Left lung (tissue), 4 donors: ENCODE measurements at regions not wholly inside any gene's neighbourhood (a gene's known extent, or its start where the extent isn't known, plus 50 kb on each side); places are given as distances from the start of the nearest gene placed in this dataset.

Source experiments
- ATAC-seq: fragments of 200-7000 bp; cut with Tn5 transposase; one replicate; pipeline ENCODE4 v1.9.1; 2020; ENCODE audit warnings: moderate library complexity
- DNase-seq, 4 donors: peaks; one replicate each; pipeline ENCODE4 v3.0.0-alpha.2; 2013 to 2020
- H3K27ac ChIP-seq, 2 donors: fragments of 200-600 bp; sonication (generic) in 1 of 2; one replicate each; pipeline versions ENCODE4 v1.5.0 to v1.8.0; 2020 to 2021
- H3K27me3 ChIP-seq, 2 donors: fragments of 200-600 bp; sonication (generic) in 1 of 2; one replicate each; pipeline versions ENCODE4 v1.5.0 to v1.8.0; 2020 to 2021
- H3K36me3 ChIP-seq, 2 donors: fragments of 200-600 bp; sonication (generic) in 1 of 2; one replicate each; pipeline versions ENCODE4 v1.5.0 to v1.8.0; 2020 to 2021
- H3K4me1 ChIP-seq, 2 donors: fragments of 200-600 bp; one replicate each; pipeline ENCODE4 v1.8.0; 2021
- H3K4me3 ChIP-seq, 2 donors: fragments of 200-600 bp; sonication (generic) in 1 of 2; one replicate each; pipeline versions ENCODE4 v1.5.0 to v1.8.0; 2020 to 2021; ENCODE audit warnings: mild to moderate bottlenecking in 1 of 2
- H3K9me3 ChIP-seq, 2 donors: fragments of 200-600 bp; sonication (generic) in 1 of 2; one replicate each; pipeline versions ENCODE4 v1.5.0 to v1.8.0; 2020 to 2021
- intact Hi-C, 2 donors: fragments of 100-400 bp; cut with DNase I; formaldehyde crosslinking; loops; one replicate each; pipeline versions ENCODE4 v1.11.2 to v1.14.2; 2022
- TF ChIP-seq, protein P1 (sequence below), 2 donors: fragments of 200-600 bp; sonication (generic) in 1 of 2; IDR thresholded peaks; one replicate each; pipeline versions ENCODE4 v1.5.0 to v1.8.0; 2021; ENCODE audit warnings: antibody characterized with exemption in 2 of 2
- donor health status: DM: no; HTN: yes; CAD: no.
- donor health status: DM: no; HTN: no; CAD: no.

DNA sequence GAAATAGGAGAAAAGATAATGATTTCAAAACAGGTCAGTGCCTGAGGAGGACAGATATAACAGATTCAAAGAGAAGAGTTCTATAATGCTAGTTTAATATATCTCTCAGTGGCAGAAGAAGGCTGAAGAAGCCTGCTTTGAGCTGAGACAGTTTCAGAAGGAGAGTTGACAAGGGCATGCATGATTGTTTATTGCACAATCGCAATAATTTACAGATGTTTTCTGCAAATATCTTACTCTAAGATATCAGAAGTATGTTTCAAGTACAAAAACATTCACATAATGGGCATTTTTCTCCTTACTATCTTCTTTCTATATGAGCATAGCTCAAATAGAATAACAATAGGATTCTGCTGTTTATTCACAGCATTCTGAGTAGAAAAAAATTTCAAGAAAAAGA lies 557.7 kb upstream of the NRSN1 start:
- ATAC-seq: no peak
- intact Hi-C loops: no loop called here
- Histone ChIP-seq H3K4me3 (no peak overlapping the region), H3K4me1 (no peaks in the 10 kb centered on the region), H3K27ac (no peak overlapping the region), H3K27me3 (no peaks in the 10 kb centered on the region), H3K36me3 (no peaks in the 10 kb centered on the region), H3K9me3 (peaks cover 0 to 10% of the 10 kb centered on the region in 2 donors)
- no peak for DNase-seq
- TF ChIP-seq, protein P1, sequence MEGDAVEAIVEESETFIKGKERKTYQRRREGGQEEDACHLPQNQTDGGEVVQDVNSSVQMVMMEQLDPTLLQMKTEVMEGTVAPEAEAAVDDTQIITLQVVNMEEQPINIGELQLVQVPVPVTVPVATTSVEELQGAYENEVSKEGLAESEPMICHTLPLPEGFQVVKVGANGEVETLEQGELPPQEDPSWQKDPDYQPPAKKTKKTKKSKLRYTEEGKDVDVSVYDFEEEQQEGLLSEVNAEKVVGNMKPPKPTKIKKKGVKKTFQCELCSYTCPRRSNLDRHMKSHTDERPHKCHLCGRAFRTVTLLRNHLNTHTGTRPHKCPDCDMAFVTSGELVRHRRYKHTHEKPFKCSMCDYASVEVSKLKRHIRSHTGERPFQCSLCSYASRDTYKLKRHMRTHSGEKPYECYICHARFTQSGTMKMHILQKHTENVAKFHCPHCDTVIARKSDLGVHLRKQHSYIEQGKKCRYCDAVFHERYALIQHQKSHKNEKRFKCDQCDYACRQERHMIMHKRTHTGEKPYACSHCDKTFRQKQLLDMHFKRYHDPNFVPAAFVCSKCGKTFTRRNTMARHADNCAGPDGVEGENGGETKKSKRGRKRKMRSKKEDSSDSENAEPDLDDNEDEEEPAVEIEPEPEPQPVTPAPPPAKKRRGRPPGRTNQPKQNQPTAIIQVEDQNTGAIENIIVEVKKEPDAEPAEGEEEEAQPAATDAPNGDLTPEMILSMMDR (IDR thresholded peaks at IDR 0.05): no peak

DNA sequence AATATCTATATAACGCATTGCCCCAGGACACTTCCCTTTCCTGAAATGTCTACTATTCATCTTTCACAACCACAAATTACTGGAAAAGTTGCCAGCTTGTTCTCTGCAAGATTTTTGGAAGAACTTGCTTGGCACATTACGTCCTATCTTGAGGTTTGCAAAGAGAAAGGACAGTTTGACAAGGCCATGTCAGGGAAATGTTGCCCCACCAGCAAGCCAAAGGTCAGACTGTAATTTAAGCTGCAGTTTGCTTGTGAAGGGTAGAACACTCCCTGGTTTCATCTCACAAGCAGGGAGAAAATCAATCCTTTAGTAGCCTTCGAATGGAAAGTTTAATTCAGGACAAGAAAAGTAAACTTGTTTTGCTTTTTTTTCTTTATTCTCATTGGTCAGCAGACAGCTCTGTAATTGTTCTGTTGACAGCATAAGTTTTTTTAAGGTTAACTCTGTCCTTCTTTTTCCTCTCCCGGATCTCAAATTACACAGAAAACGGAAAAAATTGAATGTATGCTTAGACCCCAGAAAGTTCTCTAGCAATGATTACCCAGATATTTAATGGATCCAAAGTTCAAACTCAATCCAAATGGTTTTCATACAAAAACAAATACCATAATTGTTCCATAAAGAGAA lies 541.8 kb upstream of the NRSN1 start:
- intact Hi-C loops: no loop called here
- Histone ChIP-seq H3K4me3 (no peak overlapping the region), H3K27ac (no peak overlapping the region), H3K4me1 (no peaks in the 10 kb centered on the region), H3K9me3 (no peaks in the 10 kb centered on the region), H3K27me3 (no peaks in the 10 kb centered on the region), H3K36me3 (no peaks in the 10 kb centered on the region)
- DNase-seq (no peak), ATAC-seq (no peak)
- TF ChIP-seq, protein P1 (IDR thresholded peaks at IDR 0.05): no peak

DNA sequence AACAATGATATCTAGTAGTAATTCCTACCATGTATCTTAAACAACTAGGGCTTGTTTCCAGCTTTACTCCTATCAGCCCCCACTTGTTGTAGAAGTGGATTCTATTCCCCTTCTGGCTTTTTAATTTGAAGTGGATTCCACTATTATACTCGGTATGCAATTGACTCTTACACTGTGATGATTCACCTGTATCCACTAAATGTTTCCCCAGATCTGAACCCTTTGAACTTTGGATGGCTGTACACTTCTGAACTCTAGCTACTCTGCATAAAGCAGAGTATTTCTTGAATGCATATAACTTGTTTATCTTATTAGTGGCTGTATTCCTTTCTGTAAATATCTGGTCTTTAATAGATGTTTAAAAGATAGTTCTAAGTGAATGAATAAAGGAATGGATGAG lies 538.4 kb upstream of the NRSN1 start:
- intact Hi-C loops: no loop called here
- H3K4me3 ChIP-seq: no peak overlapping the region
- no peaks in the 10 kb centered on the region for H3K36me3 ChIP-seq
- H3K27ac ChIP-seq: no peak overlapping the region
- peak; percentile 72 for ATAC-seq
- H3K4me1 ChIP-seq: no peaks in the 10 kb centered on the region
- DNase-seq: no peak
- TF ChIP-seq, protein P1 (IDR thresholded peaks at IDR 0.05): no peak
- H3K9me3 ChIP-seq: no peaks in the 10 kb centered on the region
- H3K27me3 ChIP-seq: no peaks in the 10 kb centered on the region

DNA sequence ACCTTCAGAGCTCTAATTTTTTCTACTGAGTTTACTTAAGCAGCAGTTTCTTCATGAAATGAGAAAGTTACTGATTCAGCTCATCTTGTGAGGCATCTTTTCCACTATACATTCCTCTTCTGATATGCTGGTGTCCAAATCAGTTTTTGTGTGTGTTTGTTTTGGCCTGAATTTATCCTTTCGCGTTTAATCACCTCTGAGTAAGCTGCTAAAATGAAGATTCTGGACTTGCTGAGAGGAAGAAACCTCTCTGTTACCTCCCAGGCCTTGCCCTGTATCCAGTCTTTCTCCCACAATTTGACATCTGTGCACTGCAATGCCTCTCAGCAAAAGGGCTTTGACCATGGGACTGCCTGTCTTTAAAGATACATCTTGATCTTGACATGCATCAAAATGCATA lies 536.2 kb upstream of the NRSN1 start:
- Histone ChIP-seq H3K27ac (no peak overlapping the region), H3K27me3 (no peaks in the 10 kb centered on the region), H3K9me3 (peaks cover 0 to 2% of the 10 kb centered on the region in 2 donors), H3K4me1 (no peaks in the 10 kb centered on the region), H3K4me3 (no peak overlapping the region), H3K36me3 (no peaks in the 10 kb centered on the region)
- DNase-seq (no peak), ATAC-seq (no peak)
- TF ChIP-seq, protein P1 (IDR thresholded peaks at IDR 0.05): no peak
- intact Hi-C loops: no loop called here

DNA sequence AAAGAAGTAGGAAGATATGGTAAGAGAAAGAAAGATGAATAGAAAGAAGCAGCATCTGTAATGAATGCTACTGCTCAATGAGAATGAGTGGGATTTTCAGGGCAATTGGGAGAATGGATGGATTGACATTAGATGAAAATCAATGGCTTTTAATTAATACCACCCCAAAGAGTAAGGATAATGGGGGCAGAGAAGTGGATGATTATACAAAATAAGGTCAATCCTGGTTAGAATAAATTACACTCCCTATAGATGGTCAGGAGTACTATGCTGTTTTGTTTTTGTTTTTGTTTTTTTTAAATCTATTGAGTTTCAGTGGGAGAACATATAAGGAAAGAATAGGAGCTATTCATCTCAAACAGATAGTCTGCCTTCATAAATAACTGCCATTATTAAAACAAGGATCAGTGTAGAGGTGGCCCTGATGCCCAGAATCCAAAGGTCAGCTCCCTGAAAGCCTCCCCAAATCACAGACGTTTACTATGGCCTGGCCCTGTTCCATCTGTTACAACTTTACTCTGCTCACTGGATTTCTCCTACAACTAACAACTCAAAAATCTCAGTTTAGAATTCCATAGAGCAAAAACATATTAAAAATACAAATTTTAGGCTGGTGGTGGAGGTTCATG lies 535.4 kb upstream of the NRSN1 start:
- Histone ChIP-seq H3K9me3 (peaks cover 0 to 9% of the 10 kb centered on the region in 2 donors), H3K4me3 (no peak overlapping the region), H3K27ac (no peak overlapping the region), H3K27me3 (no peaks in the 10 kb centered on the region), H3K4me1 (no peaks in the 10 kb centered on the region), H3K36me3 (no peaks in the 10 kb centered on the region)
- TF ChIP-seq, protein P1 (IDR thresholded peaks at IDR 0.05): no peak
- ATAC-seq (no peak), DNase-seq (no peak)
- intact Hi-C loops: no loop called here
